HG03025 (cell line): ENCODE measurements at regions not wholly inside any gene's neighbourhood (a gene's known extent, or its start where the extent isn't known, plus 50 kb on each side); places are given as distances from the start of the nearest gene placed in this dataset.
A peak's percentile ranks its signal among the peaks of the same experiment; 100 is the strongest.
"Not testable (repeated sequence)": the region's sequence is repeated elsewhere in the genome, so short reads cannot be mapped to it uniquely, and the experiment has no call there.

ENCODE experiments used
- ATAC-seq: cut with Tn5 transposase; IDR thresholded peaks from one replicate; pipeline ENCODE4 v1.9.1; 2021; ENCODE audit warnings: mild to moderate bottlenecking, moderate library complexity; ENCODE audit not compliant: unreplicated experiment, low FRiP score

DNA sequence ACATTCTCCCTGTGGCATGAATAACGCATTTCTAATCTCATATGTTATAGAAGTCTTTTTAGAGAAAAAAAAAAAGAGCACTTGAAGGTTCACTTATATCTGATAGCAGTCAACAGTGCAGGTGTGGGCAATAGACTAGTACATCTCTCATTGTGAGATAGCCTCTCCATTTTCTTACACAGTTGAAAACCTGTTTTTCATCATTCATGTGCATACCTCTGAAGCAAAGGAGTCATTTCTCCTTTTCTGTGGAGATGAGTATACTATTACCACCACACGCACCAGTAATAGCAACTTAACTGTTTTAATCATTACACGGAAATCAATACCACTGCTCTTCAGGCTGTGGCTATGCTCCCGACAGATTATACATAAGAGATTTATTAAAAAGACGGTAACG, 1653.3 kb upstream of the TMEFF2 start:
- no peak for ATAC-seq

GRCh38 chr2:193847130-193847529, 1652.4 kb upstream of the TMEFF2 start:
- no peak for ATAC-seq

GRCh38 chr2:193845604-193846003, 1650.9 kb upstream of the TMEFF2 start:
- ATAC-seq, result no peak

DNA sequence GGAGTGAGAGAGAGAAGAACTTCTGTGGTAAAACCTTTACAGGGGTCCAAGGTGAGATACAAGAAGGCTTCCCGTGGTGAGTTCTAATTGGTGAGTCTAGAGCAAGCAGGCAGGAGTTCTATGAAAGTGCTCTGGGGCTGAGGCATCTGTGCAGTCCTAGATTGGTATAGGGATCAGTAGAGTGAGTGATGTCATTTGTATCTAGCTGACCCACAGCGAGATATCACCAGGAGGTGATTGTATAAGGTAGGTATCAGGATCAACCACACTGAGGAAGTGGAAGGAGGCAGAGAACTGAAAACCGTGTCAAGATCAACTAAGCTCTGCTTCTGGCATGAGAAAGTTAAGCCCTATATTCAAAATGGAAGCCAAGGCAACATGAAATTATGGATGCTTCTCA, 1648.9 kb upstream of the TMEFF2 start:
- ATAC-seq, result peak; percentile 71

DNA sequence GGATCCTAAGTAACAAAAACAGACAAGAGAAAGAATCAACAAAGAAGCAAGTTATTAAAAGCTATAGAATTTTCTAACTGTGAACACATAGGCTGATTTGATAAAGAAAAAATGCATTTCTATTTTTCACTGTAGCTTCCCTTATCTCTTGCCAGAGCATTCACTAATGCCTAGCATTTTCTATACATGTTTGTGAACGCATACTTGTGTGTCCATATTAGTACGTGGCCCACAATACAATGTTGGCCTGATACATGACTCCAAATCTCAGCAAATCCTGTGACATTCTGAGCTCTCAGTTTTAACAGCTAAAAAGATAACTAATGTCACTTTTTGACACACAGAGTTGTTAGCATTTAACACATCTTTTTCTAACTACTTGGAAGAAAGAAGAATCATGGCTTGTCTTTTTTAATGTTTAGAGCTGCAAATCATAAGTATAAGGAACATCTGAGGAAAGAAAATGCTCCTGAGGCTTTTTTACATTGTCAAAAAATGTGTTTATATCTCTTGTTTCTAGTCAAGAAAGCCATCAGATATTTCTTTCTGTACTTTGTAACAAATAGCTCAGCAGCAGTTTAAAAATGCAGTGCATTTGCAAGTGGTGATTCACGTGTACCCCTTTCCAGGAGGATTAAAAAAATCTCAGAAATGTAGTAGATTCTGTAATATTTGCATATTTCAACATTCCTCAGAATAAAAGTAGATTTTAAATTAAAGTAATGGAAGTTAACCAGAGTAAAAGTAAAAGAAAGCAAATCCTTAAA, 1646.8 kb upstream of the TMEFF2 start:
- ATAC-seq, result no peak

DNA sequence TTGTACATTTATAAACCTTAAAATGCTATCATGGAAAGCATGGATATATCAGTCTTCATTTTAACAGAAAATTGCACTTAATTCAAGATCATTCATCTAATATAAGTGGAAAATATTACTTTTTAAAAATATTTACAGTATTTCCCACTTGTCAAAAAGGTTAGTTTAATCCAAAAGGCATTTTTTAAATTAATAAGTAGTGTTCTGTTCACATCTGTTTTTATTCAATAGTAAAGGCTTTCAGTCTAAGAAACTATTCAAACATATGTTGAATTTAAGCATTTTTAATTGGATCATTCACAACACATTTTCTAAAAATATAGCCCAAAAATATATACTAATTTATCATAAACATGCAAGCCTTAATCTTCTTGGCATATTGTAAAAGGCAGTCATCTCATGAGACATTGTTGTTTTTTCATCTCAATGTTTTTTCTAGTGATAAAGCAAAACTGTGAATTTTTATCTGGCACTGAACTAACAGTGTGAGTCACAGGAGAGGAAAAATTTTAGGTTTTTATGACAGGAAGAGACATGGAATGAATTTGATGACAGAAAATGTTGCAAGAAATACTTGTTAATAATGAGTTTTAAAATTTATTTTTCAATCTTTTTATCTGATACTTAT, 1642.5 kb upstream of the TMEFF2 start:
- no peak for ATAC-seq

DNA sequence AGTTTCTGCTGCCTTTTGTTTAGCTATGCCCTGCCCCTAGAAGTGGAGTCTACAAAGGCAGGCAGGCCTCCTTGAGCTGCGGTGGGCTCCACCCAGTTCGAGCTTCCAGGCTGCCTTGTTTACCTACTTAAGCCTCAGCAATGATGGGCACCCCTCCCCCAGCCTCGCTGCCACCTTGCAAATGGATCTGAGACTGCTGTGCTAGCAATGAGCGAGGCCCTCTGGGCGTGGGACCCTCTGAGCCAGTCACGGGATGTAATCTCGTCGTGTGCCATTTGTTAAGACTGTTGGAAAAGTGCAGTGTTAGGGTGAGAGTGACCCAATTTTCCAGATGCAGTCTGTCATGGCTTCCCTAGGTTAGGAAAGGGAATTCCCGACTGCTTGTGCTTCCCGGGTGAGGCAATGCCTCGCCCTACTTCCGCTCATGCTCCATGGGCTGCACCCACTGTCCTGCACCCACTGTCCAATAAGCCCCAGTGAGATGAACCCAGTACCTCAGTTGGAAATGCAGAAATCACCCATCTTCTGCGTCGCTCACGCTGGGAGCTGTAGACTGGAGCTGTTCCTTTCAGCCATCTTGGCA, 1641.8 kb upstream of the TMEFF2 start:
- ATAC-seq, result not testable (repeated sequence)

DNA sequence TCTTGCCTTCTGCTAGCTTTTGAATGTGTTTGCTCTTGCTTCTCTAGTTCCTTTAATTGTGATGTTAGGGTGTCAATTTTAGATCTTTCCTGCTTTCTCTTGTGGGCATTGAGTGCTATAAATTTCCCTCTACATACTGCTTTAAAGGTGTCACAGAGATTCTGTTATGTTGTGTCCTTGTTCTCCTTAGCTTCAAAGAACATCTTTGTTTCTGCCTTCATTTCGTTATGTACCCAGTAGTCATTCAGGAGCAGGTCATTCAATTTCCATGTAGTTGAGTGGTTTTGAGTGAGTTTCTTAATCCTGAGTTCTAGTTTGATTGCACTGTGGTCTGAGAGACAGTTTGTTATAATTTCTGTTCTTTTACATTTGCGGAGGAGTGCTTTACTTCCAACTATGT, 1639.2 kb upstream of the TMEFF2 start:
- ATAC-seq, result not testable (repeated sequence)

DNA sequence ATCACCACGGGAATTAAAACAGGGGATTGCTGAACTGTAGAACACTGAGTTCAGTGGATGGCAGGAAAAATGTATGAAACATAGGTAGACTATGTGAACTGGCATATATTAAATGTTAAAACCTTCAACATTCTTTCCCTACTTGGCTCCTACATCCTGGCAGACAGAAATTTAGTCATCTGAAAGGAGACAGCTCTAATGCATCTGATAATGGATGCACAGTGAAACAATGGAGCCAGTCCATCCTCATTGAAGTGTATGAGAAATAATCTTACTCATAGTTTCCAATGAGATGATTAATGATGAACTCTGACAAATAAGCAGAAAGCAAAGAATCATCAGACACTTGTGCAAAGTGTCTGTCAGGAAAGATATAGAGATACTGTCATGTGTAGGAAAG, 1629.7 kb upstream of the TMEFF2 start:
- ATAC-seq, result no peak

GRCh38 chr2:193818801-193819499, 1624.2 kb upstream of the TMEFF2 start:
- no peak for ATAC-seq

- no peak for ATAC-seq
These were observed 1621.3 kb upstream of the TMEFF2 start for GRCh38 chr2:193816008-193816407.

DNA sequence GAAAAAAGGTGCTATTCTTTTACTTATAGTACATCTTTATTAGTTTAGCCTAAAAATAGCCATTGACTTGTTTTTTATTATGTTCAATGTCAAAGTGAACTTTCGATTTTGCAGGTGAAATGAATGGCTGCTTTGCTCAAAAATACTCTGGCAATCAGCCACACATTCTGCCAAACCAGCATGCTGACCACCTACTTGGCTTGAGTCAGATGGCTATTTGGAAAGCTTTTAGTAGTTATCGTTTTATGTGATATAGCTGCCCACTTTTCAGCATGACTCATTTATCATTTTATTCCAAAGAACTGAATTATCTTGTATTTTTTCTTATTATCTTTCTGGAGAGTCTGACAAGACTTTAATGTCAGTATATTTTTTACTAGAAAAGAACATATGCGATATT, 1615.8 kb upstream of the TMEFF2 start:
- ATAC-seq, result no peak

- no peak for ATAC-seq
These were observed 1614.1 kb upstream of the TMEFF2 start for GRCh38 chr2:193808877-193809276.

DNA sequence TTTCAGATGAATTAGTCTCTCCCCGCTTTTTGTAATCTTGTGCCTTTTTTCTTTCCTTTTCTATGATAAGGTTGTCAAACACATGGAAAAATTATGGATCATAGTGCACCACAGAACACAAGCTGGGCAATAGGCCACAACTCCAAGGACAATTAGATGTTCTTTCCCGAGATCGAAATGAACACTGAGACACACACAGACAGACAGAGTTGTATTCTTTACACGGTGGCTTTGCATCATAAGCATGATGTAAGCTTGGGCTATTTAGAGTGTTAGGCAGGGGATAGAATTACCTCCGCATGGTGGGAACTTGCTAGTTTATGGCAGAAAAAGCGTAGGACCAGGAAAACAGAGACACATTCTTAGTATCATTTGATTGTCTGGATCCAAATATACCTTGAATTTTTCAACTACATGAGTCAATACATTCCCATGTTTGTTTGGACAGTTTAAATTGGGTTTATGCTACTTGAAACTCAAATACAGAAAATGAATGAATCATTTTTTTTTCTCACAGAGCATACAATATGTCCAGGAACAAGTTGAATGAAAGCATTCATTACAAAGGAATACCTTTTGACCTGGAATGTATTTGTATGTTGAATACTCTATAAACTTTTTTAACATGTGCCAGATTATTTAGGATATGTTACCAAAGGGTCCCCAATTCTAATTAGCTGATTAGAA, 1611.5 kb upstream of the TMEFF2 start:
- no peak for ATAC-seq

DNA sequence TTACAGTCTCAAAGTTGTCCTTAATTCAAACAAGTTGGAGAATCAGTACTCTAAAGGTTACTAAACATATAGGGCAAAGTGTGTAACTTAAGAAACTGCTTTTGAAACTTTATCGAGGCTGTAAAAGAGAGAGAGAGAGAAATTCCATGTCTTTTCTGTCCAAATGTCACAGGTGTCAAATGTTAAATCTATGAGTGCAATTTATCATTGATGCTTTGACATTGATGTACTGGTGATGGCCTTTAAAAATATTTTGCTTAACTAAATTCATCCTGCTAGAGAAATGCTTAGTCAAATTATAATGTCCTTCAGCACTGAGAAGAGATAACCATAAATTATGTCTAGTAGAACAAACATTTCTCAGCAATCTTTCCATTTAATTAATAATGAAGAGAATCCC, 1602.1 kb upstream of the TMEFF2 start:
- no peak for ATAC-seq

DNA sequence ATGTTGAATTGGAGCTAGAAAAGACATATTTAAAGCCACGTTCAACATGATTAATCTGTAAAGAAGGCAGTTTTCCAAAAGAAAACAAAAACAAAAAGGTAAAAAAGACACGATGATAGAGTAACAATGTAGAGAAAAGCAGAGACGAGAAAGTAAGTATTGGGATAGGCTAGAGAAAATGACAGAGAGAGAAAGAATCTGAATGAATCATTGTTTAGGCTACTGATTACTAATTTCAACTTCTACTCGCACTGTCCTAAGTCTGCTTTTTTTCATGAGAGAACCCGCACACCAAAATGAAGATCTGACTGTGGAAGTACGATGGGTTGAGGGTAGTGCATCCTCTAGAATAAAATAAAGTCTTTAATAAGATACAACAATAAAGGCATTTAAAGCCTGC, 1599.2 kb upstream of the TMEFF2 start:
- ATAC-seq, result no peak

GRCh38 chr2:193783681-193784080, 1588.9 kb upstream of the TMEFF2 start:
- ATAC-seq, result no peak

GRCh38 chr2:193778293-193778692, 1583.6 kb upstream of the TMEFF2 start:
- no peak for ATAC-seq

GRCh38 chr2:193776988-193777387, 1582.3 kb upstream of the TMEFF2 start:
- ATAC-seq, result no peak

DNA sequence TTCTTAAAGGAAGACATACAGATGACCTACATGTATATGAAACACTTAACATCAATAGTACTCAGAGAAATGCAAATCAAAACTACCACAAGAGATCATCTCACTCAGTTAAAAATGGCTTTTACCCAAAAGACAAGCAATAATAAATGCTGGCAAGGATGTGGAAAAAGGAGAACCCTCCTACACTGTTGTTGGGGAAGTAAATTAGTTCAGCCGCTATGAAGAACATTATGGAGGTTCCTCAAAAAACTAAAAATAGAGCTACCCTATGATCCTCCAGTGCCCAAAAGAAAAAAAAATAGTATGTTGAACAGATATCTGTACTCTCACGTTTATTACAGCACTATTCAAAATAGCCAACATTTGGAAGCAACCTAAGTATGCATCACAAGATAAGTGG, 1579.4 kb upstream of the TMEFF2 start:
- no peak for ATAC-seq

- ATAC-seq, result no peak
These were observed 1556.6 kb upstream of the TMEFF2 start for GRCh38 chr2:193751299-193751698.
